ENCODE measurements at regions not wholly inside any gene's neighbourhood (a gene's known extent, or its start where the extent isn't known, plus 50 kb on each side); places are given as distances from the start of the nearest gene placed in this dataset.

- Histone ChIP-seq H3K27me3 (ENCODE audit: control insufficient read depth, insufficient read depth, low read length) (no peaks in the 10 kb centered on the region), H3K9ac (ENCODE audit: low read depth, low read length) (no peak overlapping the region), H3K23ac (ENCODE audit: low read depth, low read length) (no peak overlapping the region), H3K36me3 (ENCODE audit: control insufficient read depth, insufficient read depth, low read length) (no peaks in the 10 kb centered on the region), H2BK15ac (ENCODE audit: low read depth, low read length) (no peak overlapping the region), H2AFZ (replicated peaks; ENCODE audit: low read length, poor library complexity) (no peak overlapping the region), H3K9me1 (ENCODE audit: insufficient read depth, low read length) (no peaks in the 10 kb centered on the region), H3K79me1 (ENCODE audit: low read depth in 1 of 2, low read length in 2 of 2) (no peaks in the 10 kb centered on the region), H3K9me3 (ENCODE audit: control insufficient read depth, insufficient read depth, low read length) (peaks cover 20% of the 10 kb centered on the region), H3K4me2 (ENCODE audit: low read depth, low read length) (no peak overlapping the region), H3K56ac (ENCODE audit: extremely low read depth, insufficient read depth, low read length) (no peak overlapping the region), H2BK20ac (ENCODE audit: low read depth, low read length) (no peak overlapping the region), H3K14ac (replicated peaks; ENCODE audit: low read depth, low read length) (no peak overlapping the region), H2AK9ac (replicated peaks; ENCODE audit: low read depth, low read length, poor library complexity) (no peak overlapping the region), H4K5ac (ENCODE audit: low read depth, low read length) (no peak overlapping the region), H4K91ac (ENCODE audit: insufficient read depth, low read depth, low read length) (no peak overlapping the region), H4K8ac (ENCODE audit: low read depth in 2 of 2, low read length in 2 of 2) (no peak overlapping the region), H3K27ac (ENCODE audit: insufficient read depth, low read length) (no peak overlapping the region), H2BK5ac (ENCODE audit: low read depth, low read length, poor library complexity, severe bottlenecking) (no peak overlapping the region), H3K18ac (ENCODE audit: low read depth, low read length) (no peak overlapping the region), H2BK120ac (ENCODE audit: low read depth, low read length) (no peak overlapping the region), H3K4ac (ENCODE audit: low read depth, low read length) (no peak overlapping the region), H3K4me1 (ENCODE audit: control insufficient read depth, insufficient read depth, low read length) (no peaks in the 10 kb centered on the region), H2AK5ac (ENCODE audit: low read depth, low read length) (no peak overlapping the region), H4K20me1 (ENCODE audit: insufficient read depth, low read length) (no peaks in the 10 kb centered on the region), H3K4me3 (ENCODE audit: insufficient read depth, low read depth, low read length) (no peak overlapping the region)
- no TSS peak for BruUV-seq (replicated peaks)
- POLR2A ChIA-PET (ENCODE audit: unreplicated experiment): no interaction called here
- no CpG with 5 or more reads among the region's 1 CpG for WGBS, 2 experiments (ENCODE audit: extremely low coverage in 2 of 2, insufficient read length in 1 of 2)
- intact Hi-C loops (cut with micrococcal nuclease): no loop called here
- TF ChIP-seq MXI1 (IDR thresholded peaks at IDR 0.05; ENCODE audit: borderline replicate concordance, low read depth, low read length) (no peak), USF2 (IDR thresholded peaks at IDR 0.05; ENCODE audit: low read depth, low read length) (no peak), FOS (IDR thresholded peaks at IDR 0.05; ENCODE audit: low read depth, low read length) (no peak), MAFK (IDR thresholded peaks at IDR 0.05; ENCODE audit: low read depth, low read length) (no peak), MAZ (IDR thresholded peaks at IDR 0.05; ENCODE audit: borderline replicate concordance, low read depth, low read length) (no peak), RCOR1 (IDR thresholded peaks at IDR 0.05; ENCODE audit: insufficient replicate concordance, low read length) (no peak), POLR2A (IDR thresholded peaks at IDR 0.05; ENCODE audit: low read depth, low read length) (no peak), CHD1 (IDR thresholded peaks at IDR 0.05; ENCODE audit: low read depth, low read length) (no peak), SMC3 (IDR thresholded peaks at IDR 0.05; ENCODE audit: low read depth, low read length) (no peak)
- dilution Hi-C loops (cut with HindIII; ENCODE audit: low sequenced_read_pairs, unreplicated experiment): no loop called here
- ATAC-seq (ENCODE audit: low read depth) (no peak), DNase-seq (no peak)
- CTCF ChIA-PET: no interaction called here
- in situ Hi-C loops (cut with MboI; ENCODE audit: low sequenced_read_pairs): no loop called here
Observed at GRCh38 chr7:53794816-53795215, 747.4 kb upstream of the VSTM2A start.
